ENCODE measurements at regions not wholly inside any gene's neighbourhood (a gene's known extent, or its start where the extent isn't known, plus 50 kb on each side); places are given as distances from the start of the nearest gene placed in this dataset.

DNA sequence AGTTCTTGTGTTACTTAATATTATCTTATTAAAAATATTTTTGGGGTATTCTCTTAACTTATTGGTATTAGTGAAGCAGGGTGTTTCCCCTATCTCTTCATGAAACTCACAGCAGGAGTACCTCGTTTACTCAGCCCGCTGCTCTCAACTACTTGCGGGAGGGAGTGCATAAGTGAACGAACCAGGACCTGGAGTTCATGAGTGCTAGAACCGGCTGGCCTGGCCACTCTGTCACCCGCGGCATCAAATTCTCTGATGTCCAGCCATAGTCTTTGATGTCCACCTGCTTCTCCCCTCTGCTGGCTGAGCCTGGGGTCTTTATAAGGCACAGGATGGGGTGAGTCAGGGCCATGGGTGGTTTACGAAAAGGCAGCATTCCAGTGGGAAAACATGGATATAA is 216.7 kb upstream of the ANO5 start:
- H3K27me3 ChIP-seq (ENCODE audit: control insufficient read depth in 1 of 2, insufficient read depth in 2 of 2, low read length in 2 of 2) = no peaks in the 10 kb centered on the region
- no peaks in the 10 kb centered on the region for H4K20me1 ChIP-seq (ENCODE audit: insufficient read depth, low read length)
- no peaks in the 10 kb centered on the region for H3K9me3 ChIP-seq (ENCODE audit: low read length)
- no TSS peak for BruUV-seq (replicated peaks)
- in situ Hi-C loops (cut with HindIII; ENCODE audit: extremely low pct_ligation_motif_present, low pct_unique_long_range_greater_than_20kb) = no loop called here
- POLR2A ChIA-PET = no interaction called here
- FAIRE-seq (no peak), ATAC-seq (no peak), DNase-seq (ENCODE audit: low spot score) (no peak)
- intact Hi-C loops (cut with micrococcal nuclease; ENCODE audit: unreplicated experiment) = no loop called here
- no peak overlapping the region for H2AFZ ChIP-seq (ENCODE audit: low read length)
- H3K27ac ChIP-seq (ENCODE audit: extremely low read length, insufficient read depth, low read length) = no peak overlapping the region
- H3K4me2 ChIP-seq (ENCODE audit: low read depth, low read length) = no peak overlapping the region
- H3K36me3 ChIP-seq (replicated peaks in 1 of 2; ENCODE audit: control insufficient read depth in 1 of 2, insufficient read depth in 2 of 2, low read length in 2 of 2) = no peaks in the 10 kb centered on the region
- H3K79me2 ChIP-seq (ENCODE audit: insufficient read depth, low read length) = no peaks in the 10 kb centered on the region
- no peaks in the 10 kb centered on the region for H3K4me1 ChIP-seq (ENCODE audit: insufficient read depth, low read length)
- no peak overlapping the region for H3K4me3 ChIP-seq (replicated peaks in 1 of 3; ENCODE audit: insufficient read depth in 1 of 3, low read depth in 2 of 3, low read length in 3 of 3)
- CTCF ChIA-PET (ENCODE audit: low intra/inter-chr PET ratio, low total read pairs) = no interaction called here
- no peak overlapping the region for H3K9ac ChIP-seq (ENCODE audit: insufficient read depth, low read depth, low read length)
- no peak for TF ChIP-seq ZNF780A (CRISPR knock-in tag; IDR thresholded peaks at IDR 0.05)
- no peak for TF ChIP-seq ZNF607 (CRISPR knock-in tag; IDR thresholded peaks at IDR 0.05; ENCODE audit: borderline replicate concordance)
- TF ChIP-seq PHB2 (IDR thresholded peaks at IDR 0.05; ENCODE audit: partially characterized antibody) = no peak
- 20% methylated on average over 8 of the region's 8 CpGs for WGBS (ENCODE audit: low lambda C conversion rate)

DNA sequence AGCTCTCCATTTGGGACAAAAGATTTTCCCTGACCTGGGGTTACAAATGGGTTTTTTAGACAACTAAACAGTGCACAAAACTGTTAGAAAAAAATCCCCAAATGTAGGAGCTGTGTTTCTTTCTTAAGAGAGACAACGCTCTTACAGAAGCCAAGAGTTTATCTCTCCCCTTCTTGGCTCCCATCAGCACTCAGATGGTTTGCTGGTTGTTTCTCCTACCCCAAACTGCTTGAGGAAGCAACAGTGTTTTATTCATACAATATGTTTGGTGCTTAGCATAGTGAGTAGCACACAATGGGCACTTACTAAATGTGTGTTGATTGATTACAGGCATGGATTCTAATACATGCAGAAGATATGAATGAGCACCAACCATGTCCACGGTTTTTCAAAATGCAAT is 209.5 kb upstream of the ANO5 start:
- 0% methylated on average over 2 of the region's 2 CpGs for WGBS (ENCODE audit: low lambda C conversion rate)
- H3K27me3 ChIP-seq (ENCODE audit: control insufficient read depth in 1 of 2, insufficient read depth in 2 of 2, low read length in 2 of 2) = no peaks in the 10 kb centered on the region
- POLR2A ChIA-PET = no interaction called here
- H3K9ac ChIP-seq (ENCODE audit: insufficient read depth, low read depth, low read length) = no peak overlapping the region
- no peak overlapping the region for H3K4me2 ChIP-seq (ENCODE audit: low read depth, low read length)
- no peak for DNase-seq (ENCODE audit: low spot score)
- in situ Hi-C loops (cut with HindIII; ENCODE audit: extremely low pct_ligation_motif_present, low pct_unique_long_range_greater_than_20kb) = no loop called here
- H3K36me3 ChIP-seq (replicated peaks in 1 of 2; ENCODE audit: control insufficient read depth in 1 of 2, insufficient read depth in 2 of 2, low read length in 2 of 2) = no peaks in the 10 kb centered on the region
- BruUV-seq (replicated peaks) = no TSS peak
- H3K4me1 ChIP-seq (ENCODE audit: insufficient read depth, low read length) = no peaks in the 10 kb centered on the region
- intact Hi-C loops (cut with micrococcal nuclease; ENCODE audit: unreplicated experiment) = no loop called here
- no peak for ATAC-seq
- no peak overlapping the region for H3K27ac ChIP-seq (ENCODE audit: extremely low read length, insufficient read depth, low read length)
- H3K4me3 ChIP-seq (replicated peaks in 1 of 3; ENCODE audit: insufficient read depth in 1 of 3, low read depth in 2 of 3, low read length in 3 of 3) = no peak overlapping the region
- TF ChIP-seq HOXA9 (CRISPR knock-in tag; IDR thresholded peaks at IDR 0.05; ENCODE audit: borderline replicate concordance) = no peak
- TF ChIP-seq KAT8 (CRISPR knock-in tag; IDR thresholded peaks at IDR 0.05) = no peak
- no peak for TF ChIP-seq NFATC3 (CRISPR knock-in tag; IDR thresholded peaks at IDR 0.05)
- FAIRE-seq = no peak
- H2AFZ ChIP-seq (ENCODE audit: low read length) = no peak overlapping the region
- no peaks in the 10 kb centered on the region for H3K79me2 ChIP-seq (ENCODE audit: insufficient read depth, low read length)
- CTCF ChIA-PET (ENCODE audit: low intra/inter-chr PET ratio, low total read pairs) = no interaction called here
- no peaks in the 10 kb centered on the region for H4K20me1 ChIP-seq (ENCODE audit: insufficient read depth, low read length)
- H3K9me3 ChIP-seq (ENCODE audit: low read length) = no peaks in the 10 kb centered on the region
